ENCODE measurements at regions not wholly inside any gene's neighbourhood (a gene's known extent, or its start where the extent isn't known, plus 50 kb on each side); places are given as distances from the start of the nearest gene placed in this dataset.

DNA sequence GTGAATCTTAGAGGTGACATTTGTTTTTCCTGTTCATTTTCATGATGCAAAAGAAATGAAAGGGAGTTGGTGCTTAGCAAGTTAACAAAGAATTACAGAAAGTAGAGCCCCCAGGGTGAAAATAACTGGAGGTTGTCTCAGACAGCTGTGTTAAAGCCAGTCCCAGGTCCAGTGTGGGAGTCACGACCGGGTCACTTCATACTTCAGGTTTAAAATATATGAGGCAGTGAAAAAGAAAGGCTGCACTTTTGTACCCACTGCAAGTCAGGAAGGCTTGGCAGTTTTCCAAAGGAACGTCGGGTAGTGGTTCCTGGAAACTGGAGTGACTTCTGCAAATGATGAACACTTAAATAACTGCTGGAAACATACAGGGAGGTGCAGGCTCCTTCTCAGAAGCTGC lies 91.5 kb upstream of the THBS2 start:
- TF ChIP-seq, protein P1, sequence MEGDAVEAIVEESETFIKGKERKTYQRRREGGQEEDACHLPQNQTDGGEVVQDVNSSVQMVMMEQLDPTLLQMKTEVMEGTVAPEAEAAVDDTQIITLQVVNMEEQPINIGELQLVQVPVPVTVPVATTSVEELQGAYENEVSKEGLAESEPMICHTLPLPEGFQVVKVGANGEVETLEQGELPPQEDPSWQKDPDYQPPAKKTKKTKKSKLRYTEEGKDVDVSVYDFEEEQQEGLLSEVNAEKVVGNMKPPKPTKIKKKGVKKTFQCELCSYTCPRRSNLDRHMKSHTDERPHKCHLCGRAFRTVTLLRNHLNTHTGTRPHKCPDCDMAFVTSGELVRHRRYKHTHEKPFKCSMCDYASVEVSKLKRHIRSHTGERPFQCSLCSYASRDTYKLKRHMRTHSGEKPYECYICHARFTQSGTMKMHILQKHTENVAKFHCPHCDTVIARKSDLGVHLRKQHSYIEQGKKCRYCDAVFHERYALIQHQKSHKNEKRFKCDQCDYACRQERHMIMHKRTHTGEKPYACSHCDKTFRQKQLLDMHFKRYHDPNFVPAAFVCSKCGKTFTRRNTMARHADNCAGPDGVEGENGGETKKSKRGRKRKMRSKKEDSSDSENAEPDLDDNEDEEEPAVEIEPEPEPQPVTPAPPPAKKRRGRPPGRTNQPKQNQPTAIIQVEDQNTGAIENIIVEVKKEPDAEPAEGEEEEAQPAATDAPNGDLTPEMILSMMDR (conservative IDR thresholded peaks at IDR 0.05) = no peak
- TF ChIP-seq EZH2 (IDR thresholded peaks at IDR 0.05; ENCODE audit: low read depth) = no peak
